Ishikawa (cell line): ENCODE measurements at regions not wholly inside any gene's neighbourhood (a gene's known extent, or its start where the extent isn't known, plus 50 kb on each side); places are given as distances from the start of the nearest gene placed in this dataset.

Source experiments
- CEBPB ChIP-seq: IDR thresholded peaks from 2 replicates; pipeline ENCODE4 v1.6.1; 2012
- CREB1 ChIP-seq: IDR thresholded peaks from 2 replicates; pipeline ENCODE4 v1.6.1; 2012; ENCODE audit warnings: low read depth
- EGR1 ChIP-seq: IDR thresholded peaks from 2 replicates; pipeline ENCODE4 v1.6.1; 2012
- EP300 ChIP-seq: IDR thresholded peaks from 2 replicates; pipeline ENCODE4 v1.6.1; 2012; ENCODE audit warnings: borderline replicate concordance
- FOXM1 ChIP-seq: IDR thresholded peaks from 2 replicates; pipeline ENCODE4 v1.6.1; 2012; ENCODE audit warnings: low read depth, borderline replicate concordance
- MAX ChIP-seq: IDR thresholded peaks from 2 replicates; pipeline ENCODE4 v1.6.1; 2012
- NFIC ChIP-seq: IDR thresholded peaks from 2 replicates; pipeline ENCODE4 v1.6.1; 2012
- RAD21 ChIP-seq: IDR thresholded peaks from 2 replicates; pipeline ENCODE4 v1.6.1; 2012; ENCODE audit warnings: low read depth
- REST ChIP-seq: IDR thresholded peaks from 2 replicates; pipeline ENCODE4 v1.6.1; 2012; ENCODE audit warnings: low read depth, mild to moderate bottlenecking
- TAF1 ChIP-seq: IDR thresholded peaks from 2 replicates; pipeline ENCODE4 v1.6.1; 2012; ENCODE audit warnings: low read depth, mild to moderate bottlenecking
- TCF12 ChIP-seq: IDR thresholded peaks from 2 replicates; pipeline ENCODE4 v1.6.1; 2012; ENCODE audit warnings: low read depth
- TEAD4 ChIP-seq: IDR thresholded peaks from 2 replicates; pipeline ENCODE4 v1.6.1; 2012
- YY1 ChIP-seq: IDR thresholded peaks from 2 replicates; pipeline ENCODE4 v1.6.1; 2012; ENCODE audit warnings: low read depth
- ZBTB7A ChIP-seq: IDR thresholded peaks from 2 replicates; pipeline ENCODE4 v1.6.1; 2012; ENCODE audit warnings: low read depth
- TF ChIP-seq, protein P1 (sequence below): IDR thresholded peaks from 2 replicates; pipeline ENCODE4 v1.6.1; 2012

DNA sequence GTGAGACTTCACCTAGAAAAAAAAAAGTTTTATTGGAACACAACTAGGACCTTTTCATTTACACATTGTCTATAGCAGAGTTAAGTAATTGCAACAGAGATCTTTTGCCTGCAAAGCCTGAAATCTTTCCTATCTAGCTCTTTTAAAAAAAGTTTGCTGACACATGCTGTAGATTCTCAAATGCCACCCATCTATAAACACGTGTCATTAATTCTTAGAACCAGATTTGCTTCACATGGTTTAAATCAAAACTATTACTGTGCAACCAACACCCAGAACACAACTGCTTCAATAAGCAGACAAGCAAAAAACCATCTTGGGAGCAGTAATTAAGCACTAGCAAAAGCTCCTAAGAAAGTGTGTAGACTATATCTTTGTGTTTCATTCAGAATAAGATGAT is 55.0 kb downstream of the OXSM start:
- TF ChIP-seq NFIC (no peak), RAD21 (no peak), EP300 (no peak), CREB1 (no peak), YY1 (no peak), ZBTB7A (no peak), TEAD4 (no peak), MAX (no peak), REST (no peak), CEBPB (no peak), TAF1 (no peak), FOXM1 (no peak), TCF12 (no peak), EGR1 (no peak)
- TF ChIP-seq, protein P1, sequence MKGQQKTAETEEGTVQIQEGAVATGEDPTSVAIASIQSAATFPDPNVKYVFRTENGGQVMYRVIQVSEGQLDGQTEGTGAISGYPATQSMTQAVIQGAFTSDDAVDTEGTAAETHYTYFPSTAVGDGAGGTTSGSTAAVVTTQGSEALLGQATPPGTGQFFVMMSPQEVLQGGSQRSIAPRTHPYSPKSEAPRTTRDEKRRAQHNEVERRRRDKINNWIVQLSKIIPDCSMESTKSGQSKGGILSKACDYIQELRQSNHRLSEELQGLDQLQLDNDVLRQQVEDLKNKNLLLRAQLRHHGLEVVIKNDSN: no peak

DNA sequence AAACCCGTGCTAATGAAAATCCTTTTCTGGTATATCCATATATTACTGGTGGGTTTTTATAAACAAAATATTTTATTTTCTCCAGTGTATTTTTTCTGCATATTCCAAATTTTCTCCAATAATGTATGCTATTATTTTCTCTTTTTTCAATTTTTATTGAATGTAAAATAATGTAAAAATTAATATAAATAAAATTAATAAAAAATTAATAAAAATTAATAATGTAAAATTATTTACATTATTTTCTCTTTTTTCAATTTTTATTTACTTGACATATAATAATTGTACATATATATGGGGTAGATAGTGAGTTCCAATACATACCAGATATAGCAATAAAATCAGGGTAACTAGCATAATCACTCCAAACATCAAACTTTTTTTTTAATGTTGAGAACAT is 56.4 kb downstream of the OXSM start:
- no peak for TF ChIP-seq CREB1
- TF ChIP-seq EGR1: no peak
- no peak for TF ChIP-seq ZBTB7A
- TF ChIP-seq EP300: no peak
- TF ChIP-seq FOXM1: no peak
- TF ChIP-seq TEAD4: no peak
- TF ChIP-seq MAX: no peak
- TF ChIP-seq, protein P1: no peak
- TF ChIP-seq NFIC: no peak
- TF ChIP-seq REST: no peak
- TF ChIP-seq TCF12: no peak
- no peak for TF ChIP-seq YY1
- no peak for TF ChIP-seq RAD21
- TF ChIP-seq CEBPB: no peak
- TF ChIP-seq TAF1: no peak

- TF ChIP-seq FOXM1: no peak
- TF ChIP-seq REST: no peak
- TF ChIP-seq TEAD4: no peak
- no peak for TF ChIP-seq TAF1
- TF ChIP-seq TCF12: no peak
- TF ChIP-seq CEBPB: no peak
- no peak for TF ChIP-seq NFIC
- TF ChIP-seq, protein P1: no peak
- no peak for TF ChIP-seq EP300
- no peak for TF ChIP-seq RAD21
These were observed 59.2 kb downstream of the OXSM start for GRCh38 chr3:25849091-25849490.

GRCh38 chr3:25849641-25850385 is 59.9 kb downstream of the OXSM start:
- TF ChIP-seq MAX: no peak
- no peak for TF ChIP-seq TEAD4
- no peak for TF ChIP-seq ZBTB7A
- TF ChIP-seq TCF12: no peak
